GM12891 (cell line): ENCODE measurements at regions not wholly inside any gene's neighbourhood (a gene's known extent, or its start where the extent isn't known, plus 50 kb on each side); places are given as distances from the start of the nearest gene placed in this dataset.

Experiments
- DNase-seq: peaks from one replicate; pipeline ENCODE4 v3.0.0; 2011; ENCODE audit warnings: low spot score; ENCODE audit not compliant: insufficient read length
- FAIRE-seq: peaks from 2 replicates; lab custom pipeline; 2011; peaks lifted over from hg19 to GRCh38; lab: Jason Lieb, UNC
- PAX5 ChIP-seq: IDR thresholded peaks from 2 replicates; pipeline ENCODE4 v1.6.1; 2011; ENCODE audit warnings: low read length, moderate library complexity, mild to moderate bottlenecking; ENCODE audit not compliant: insufficient read depth, severe bottlenecking
- POLR2A ChIP-seq: IDR thresholded peaks from 2 replicates; pipeline ENCODE4 v1.6.1; 2011; ENCODE audit warnings: low read depth, low read length, control low read depth
- POLR2AphosphoS5 ChIP-seq: IDR thresholded peaks from 2 replicates; pipeline ENCODE4 v1.6.1; 2011; ENCODE audit warnings: low read depth, low read length, control low read depth
- POU2F2 ChIP-seq: IDR thresholded peaks from 2 replicates; pipeline ENCODE4 v1.6.1; 2011; ENCODE audit warnings: low read depth, mild to moderate bottlenecking, control low read depth, low read length, moderate library complexity
- SPI1 ChIP-seq: IDR thresholded peaks from 2 replicates; pipeline ENCODE4 v1.6.1; 2011; ENCODE audit warnings: low read depth, low read length, control low read depth
- TAF1 ChIP-seq: IDR thresholded peaks from 2 replicates; pipeline ENCODE4 v1.6.1; 2011; ENCODE audit warnings: low read depth, low read length, control low read depth

DNA sequence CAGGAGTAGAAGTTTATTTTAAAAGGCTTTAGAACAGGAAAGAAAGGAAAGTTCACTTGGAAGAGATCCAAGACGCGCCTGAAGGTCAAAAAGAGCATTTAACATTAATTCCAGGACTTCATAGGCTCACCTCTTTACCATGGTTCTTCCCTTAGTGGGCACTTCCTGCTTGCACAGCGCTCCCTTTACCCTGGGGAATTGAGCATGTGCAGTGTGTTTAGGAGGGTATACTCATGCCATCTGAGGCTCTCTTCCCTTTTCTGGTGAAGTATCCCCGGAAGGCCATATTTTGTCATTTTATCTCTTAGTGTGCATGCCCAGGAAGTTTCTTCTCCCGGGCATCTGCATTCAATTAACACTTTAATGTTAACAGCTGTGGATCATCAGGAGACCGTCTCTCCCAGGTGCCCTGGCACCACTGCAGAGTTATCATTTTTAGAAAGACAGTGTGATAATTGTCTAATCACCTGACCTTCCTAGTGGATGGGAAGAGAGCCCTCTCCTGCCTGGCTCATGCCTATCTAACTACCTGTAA lies 66.1 kb upstream of the ABCC4 start:
- DNase-seq: no peak
- FAIRE-seq: no peak
- no peak for TF ChIP-seq POLR2A
- TF ChIP-seq PAX5: no peak

DNA sequence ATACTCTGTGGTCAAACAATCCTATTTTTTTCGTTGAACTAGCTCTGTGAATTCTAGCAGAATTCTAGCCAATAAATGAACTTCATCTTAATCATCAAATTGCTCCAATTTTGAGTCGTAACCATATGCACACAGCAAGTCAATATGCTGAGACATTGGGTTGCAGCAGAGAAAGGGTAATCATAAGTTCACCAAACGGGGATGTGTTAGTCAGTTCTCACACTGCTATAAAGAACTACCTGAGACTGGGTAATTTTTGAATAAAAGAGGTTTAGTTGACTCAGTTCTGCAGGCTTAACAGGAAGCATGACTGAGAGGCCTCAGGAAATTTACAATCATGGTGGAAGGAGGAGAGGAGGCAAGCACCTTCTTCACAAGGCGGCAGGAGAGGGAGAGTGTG lies 67.7 kb upstream of the ABCC4 start:
- DNase-seq: no peak
- no peak for TF ChIP-seq TAF1
- no peak for TF ChIP-seq POU2F2
- TF ChIP-seq POLR2AphosphoS5: no peak
- no peak for TF ChIP-seq PAX5
- TF ChIP-seq SPI1: no peak
- no peak for TF ChIP-seq POLR2A
- no peak for FAIRE-seq

DNA sequence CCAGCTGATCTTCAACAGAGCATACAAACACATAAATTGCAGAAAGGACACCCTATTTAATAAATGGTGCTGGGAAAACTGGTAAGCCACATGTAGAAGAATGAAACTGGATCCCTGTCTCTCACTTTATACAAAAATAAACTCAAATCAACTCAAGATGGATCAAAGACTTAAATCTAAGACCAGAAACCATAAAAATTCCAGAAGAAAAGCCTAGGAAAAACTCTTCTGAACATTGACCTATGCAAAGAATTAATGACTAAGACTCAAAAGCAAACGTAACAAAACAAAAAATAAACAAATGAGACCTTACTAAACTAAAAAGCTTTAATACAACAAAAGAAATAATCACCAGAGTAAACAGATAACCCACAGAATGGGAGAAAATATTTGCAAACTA lies 74.5 kb upstream of the ABCC4 start:
- TF ChIP-seq POLR2AphosphoS5: no peak
- no peak for TF ChIP-seq POLR2A
- TF ChIP-seq POU2F2: no peak
- no peak for TF ChIP-seq TAF1
- no peak for TF ChIP-seq PAX5
- no peak for TF ChIP-seq SPI1
- no peak for FAIRE-seq
- no peak for DNase-seq

- DNase-seq (no peak), FAIRE-seq (no peak)
- TF ChIP-seq POLR2AphosphoS5 (no peak), POU2F2 (no peak), SPI1 (no peak)
Observed at GRCh38 chr13:95378603-95379002, 77.4 kb upstream of the ABCC4 start.

- FAIRE-seq (peak; percentile 69), DNase-seq (peak; percentile 32)
- no peak for TF ChIP-seq POLR2A
- no peak for TF ChIP-seq TAF1
- peak; percentile 22; the same call in 1 of the 2 replicates for TF ChIP-seq SPI1
- TF ChIP-seq PAX5: no peak
- TF ChIP-seq POLR2AphosphoS5: no peak
- TF ChIP-seq POU2F2: peak; percentile 41; the same call in 1 of the 2 replicates
Observed at GRCh38 chr13:95380468-95381211, 79.4 kb upstream of the ABCC4 start.

- no peak for TF ChIP-seq POLR2A
- TF ChIP-seq PAX5: no peak
- no peak for TF ChIP-seq POLR2AphosphoS5
- no peak for TF ChIP-seq POU2F2
- TF ChIP-seq SPI1: no peak
- TF ChIP-seq TAF1: no peak
- DNase-seq: no peak
- FAIRE-seq: no peak
Observed at GRCh38 chr13:95381212-95381527, 79.9 kb upstream of the ABCC4 start.

DNA sequence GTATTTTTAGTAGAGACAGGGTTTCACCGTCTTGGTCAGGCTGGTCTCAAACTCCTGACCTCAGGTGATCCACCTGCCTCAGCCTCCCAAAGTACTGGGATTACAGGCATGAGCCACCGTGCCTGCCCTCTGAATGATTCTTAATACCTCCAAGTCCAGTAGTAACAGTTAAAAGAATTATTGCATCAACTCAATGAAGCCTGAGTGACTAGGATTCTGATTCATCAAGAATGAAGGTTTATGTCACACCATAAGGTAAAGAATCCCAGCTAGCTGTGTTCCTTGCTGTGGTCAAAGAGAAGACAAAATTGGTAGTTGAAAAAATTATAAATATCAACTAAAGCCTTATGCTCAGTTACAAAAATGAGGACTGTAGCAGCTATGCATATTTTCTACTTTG lies 81.2 kb upstream of the ABCC4 start:
- FAIRE-seq: no peak
- TF ChIP-seq POLR2A (no peak), SPI1 (no peak), POU2F2 (no peak), PAX5 (no peak), TAF1 (no peak), POLR2AphosphoS5 (no peak)
- DNase-seq: no peak

DNA sequence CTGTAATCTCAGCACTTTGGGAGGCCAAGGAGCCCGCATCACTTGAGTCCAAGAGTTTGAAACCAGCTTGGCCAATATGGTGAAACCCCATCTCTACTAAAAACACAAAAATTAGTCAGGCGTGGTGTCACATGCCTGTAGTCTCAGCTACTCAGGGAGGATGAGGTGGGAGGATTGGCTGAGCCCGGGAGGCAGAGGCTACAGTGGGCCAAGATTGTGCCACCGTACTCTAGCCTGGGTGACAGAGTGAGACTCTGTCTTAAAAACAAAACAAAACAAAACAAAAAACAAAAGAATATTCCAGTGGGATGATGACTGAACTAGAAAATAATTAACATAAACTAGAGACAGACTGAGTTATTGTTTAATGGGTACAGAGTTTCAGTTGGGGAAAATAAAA lies 81.7 kb upstream of the ABCC4 start:
- no peak for DNase-seq
- TF ChIP-seq TAF1 (no peak), POU2F2 (no peak), SPI1 (no peak), PAX5 (no peak), POLR2A (no peak), POLR2AphosphoS5 (no peak)
- no peak for FAIRE-seq

- DNase-seq (no peak), FAIRE-seq (no peak)
- no peak for TF ChIP-seq POLR2A
- no peak for TF ChIP-seq PAX5
- TF ChIP-seq POU2F2: no peak
- TF ChIP-seq SPI1: no peak
- no peak for TF ChIP-seq TAF1
- no peak for TF ChIP-seq POLR2AphosphoS5
Observed at GRCh38 chr13:95385373-95385772, 84.1 kb upstream of the ABCC4 start.

DNA sequence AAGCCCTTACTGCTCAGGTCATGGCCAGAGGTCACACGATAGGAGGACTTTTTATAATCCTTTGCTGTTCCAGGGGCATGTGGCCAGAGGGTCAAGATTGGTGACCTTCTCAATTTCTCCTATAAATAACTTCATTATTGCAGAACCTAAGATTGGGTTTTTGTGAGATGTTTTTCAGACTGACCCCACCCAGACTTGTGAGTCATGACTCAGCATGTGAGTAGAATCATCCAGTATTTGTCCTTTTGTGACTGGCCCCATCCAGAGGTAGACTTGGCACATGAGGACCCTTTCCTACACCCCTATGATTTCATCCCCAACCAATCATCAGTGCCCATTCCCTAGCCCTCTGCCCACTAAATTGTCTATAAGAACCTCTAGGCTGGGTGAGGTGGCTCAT lies 84.5 kb upstream of the ABCC4 start:
- FAIRE-seq (no peak), DNase-seq (no peak)
- TF ChIP-seq TAF1: no peak
- no peak for TF ChIP-seq POLR2AphosphoS5
- TF ChIP-seq POLR2A: no peak
- TF ChIP-seq SPI1: no peak
- no peak for TF ChIP-seq PAX5
- TF ChIP-seq POU2F2: no peak

DNA sequence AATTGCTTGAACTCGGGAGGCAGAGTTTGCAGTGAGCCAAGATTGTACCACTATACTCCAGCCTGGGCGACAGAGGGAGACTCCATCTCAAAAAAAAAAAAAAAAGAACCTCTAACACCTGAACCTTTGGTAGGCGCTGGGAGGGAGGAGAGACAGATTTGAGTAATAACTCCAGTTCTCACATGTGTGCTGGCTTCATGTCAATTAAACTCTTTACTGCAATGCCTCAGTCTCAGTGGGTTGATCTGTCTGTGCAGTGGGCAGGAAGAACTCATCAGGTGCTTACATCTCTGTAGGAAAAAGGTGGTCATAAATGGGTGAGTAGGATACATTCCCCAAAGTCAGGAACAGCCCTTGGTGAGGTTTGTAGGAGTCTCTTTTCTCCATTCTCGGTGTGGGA lies 85.1 kb upstream of the ABCC4 start:
- TF ChIP-seq POLR2AphosphoS5: no peak
- TF ChIP-seq TAF1: no peak
- no peak for TF ChIP-seq PAX5
- TF ChIP-seq POU2F2: no peak
- TF ChIP-seq POLR2A: no peak
- TF ChIP-seq SPI1: no peak
- no peak for DNase-seq
- no peak for FAIRE-seq
